HG02678 (cell line): ENCODE measurements at regions not wholly inside any gene's neighbourhood (a gene's known extent, or its start where the extent isn't known, plus 50 kb on each side); places are given as distances from the start of the nearest gene placed in this dataset.
"Not testable (repeated sequence)": the region's sequence is repeated elsewhere in the genome, so short reads cannot be mapped to it uniquely, and the experiment has no call there.

ENCODE experiments used
- ATAC-seq: cut with Tn5 transposase; IDR thresholded peaks from one replicate; pipeline ENCODE4 v1.9.1; 2021; ENCODE audit warnings: mild to moderate bottlenecking, moderate library complexity; ENCODE audit not compliant: unreplicated experiment

DNA sequence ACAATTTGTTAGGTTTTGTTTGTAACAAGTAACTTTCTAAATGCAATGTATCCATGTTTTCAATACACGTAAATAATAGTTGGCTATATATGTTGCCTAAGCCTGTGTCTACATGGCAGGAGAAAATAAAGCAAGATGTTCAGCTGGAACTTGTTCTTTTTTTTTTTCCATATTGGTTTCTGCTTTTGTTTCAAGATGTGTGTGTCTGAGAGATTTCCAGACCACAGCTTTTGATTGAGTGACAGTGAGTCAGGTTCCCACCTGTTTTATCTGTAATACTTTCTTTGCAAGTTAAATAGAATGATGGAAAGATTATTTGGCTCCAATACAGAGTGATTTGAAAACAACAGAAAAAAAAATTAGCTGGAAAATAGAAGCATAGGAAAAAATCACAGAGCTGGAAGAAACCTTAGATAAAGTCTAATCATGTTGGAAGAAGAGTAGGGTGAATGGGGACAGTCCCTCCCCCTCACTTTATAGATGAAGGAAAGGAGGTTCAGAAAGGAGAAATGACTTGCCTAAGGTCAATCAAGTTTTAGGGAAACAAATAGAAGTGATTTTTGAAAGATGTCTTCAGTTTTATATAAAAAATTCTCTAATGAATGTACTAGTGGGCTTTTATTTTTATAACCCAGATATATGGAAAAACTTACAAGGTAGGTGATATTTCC lies 150.9 kb upstream of the STMND1 start:
- ATAC-seq = no peak

DNA sequence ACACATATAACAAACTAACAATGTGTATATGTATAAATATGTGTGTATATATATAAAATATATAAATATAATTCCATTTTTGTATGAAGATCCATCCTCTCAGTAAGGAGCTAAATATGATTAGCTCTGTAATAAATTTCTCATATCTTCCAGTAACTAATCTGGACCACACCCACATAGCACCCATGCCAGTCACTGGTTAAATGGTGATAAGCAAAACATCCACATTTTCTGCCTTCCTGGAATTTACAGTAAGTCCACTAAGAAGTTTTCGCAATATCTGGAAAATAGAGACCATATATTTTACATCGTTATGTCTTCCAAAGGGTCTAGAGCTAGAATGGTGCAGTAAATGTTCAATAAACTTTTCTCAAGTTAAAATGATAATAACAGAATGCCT lies 151.5 kb upstream of the STMND1 start:
- no peak for ATAC-seq

DNA sequence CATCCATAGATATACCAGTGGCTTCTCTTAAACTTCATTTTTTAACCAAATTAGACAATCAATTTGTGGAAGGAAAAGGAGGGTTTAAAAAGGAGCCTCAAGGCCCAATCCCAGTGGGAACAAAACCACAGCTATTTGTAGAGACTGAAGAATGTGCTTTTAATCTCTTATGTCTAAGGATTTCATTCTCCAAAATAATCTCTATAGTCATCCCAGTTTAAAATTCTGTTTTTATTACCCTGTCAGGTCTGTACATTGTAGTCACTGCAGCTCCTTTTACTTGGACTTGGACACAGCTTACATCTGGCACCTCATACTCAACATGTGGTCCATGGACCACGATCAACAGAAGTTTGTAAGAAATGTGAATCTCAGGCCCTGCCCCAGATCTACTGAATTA lies 152.1 kb upstream of the STMND1 start:
- no peak for ATAC-seq

DNA sequence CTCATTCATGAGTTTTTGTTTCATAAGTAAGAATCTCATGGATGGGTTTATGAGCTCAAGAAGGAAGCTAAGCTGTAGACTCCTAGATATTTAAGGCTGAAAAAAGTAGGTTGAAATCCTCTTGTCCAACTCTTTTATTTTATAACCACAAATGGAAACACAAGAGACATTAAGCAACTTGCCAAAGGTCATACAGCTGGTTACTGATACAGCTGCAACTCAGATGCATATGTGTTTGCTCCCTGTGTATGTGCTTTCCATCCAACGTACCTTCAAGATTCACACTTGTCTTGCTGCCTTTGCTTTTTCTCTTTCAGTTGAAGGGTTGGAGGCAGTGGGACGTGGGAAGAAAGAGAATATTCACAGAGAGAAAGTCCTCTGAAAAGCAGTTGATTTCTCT lies 153.5 kb upstream of the STMND1 start:
- ATAC-seq = no peak

DNA sequence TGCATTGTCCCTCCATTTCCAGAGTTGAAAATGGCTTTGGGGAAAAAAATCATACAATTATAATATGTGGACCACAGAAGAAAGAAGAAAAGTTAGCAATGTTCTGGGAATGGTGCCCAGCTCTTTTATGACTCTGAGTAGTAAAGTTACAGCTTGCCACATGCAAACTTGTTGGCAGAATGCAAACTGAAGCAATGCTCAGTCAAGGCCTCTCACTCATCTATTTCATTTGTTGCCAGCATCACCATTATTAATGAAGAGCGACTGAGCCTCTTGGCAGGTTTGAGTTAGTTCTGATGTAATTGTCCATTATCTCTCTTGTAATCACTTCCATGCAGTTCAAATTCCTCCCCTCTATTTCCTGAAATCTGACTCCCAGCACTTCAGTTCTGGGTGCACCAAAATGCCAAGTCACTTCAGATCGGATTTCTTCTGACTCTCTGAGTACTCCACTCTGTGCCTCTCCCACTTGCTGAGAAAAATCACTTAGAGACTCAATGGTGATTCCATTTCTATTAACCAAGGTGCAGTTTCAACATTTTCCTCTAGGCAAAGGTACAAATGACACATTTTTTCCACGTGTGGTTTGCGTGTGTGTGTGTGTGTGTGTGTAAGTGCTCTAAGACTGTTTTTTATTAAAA lies 154.4 kb upstream of the STMND1 start:
- no peak for ATAC-seq

DNA sequence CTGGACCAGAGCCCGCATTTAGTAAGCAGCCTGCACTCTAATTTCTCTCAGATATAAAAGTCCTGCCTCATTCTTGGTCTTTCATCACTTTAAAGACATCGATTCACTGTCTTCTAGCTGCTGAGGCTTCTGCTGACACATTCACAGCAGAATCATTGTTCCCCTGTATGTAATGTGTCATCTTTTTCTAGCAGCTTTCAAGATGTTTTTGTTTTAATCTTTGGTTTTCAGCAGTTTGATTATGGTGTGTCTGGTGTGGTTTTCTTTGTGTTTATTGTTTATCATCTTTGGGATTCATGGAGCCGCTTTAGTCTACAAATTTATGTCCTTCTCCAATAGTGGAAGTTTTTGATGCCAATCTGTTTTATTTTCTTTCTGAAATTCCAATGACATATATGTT lies 157.3 kb upstream of the STMND1 start:
- no peak for ATAC-seq

DNA sequence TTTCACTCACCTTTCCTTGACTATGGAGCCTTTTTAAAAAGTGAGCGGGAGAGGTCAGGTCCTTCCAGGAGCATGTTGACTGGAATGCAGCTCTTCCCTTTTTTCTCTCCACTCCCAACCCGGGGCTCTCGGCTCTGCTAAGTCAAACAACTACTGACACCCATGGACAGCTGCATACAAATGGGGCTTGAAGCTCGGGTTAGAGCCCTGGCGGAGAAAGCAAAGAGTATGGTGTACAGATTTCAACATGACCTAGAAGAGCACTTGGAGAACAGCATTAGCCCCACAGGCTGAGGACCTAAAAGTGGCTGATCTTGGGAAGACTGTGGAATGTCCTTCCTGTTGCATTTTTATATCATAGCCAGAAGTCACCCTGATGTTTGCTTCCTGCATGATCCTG lies 162.0 kb upstream of the STMND1 start:
- ATAC-seq = no peak

DNA sequence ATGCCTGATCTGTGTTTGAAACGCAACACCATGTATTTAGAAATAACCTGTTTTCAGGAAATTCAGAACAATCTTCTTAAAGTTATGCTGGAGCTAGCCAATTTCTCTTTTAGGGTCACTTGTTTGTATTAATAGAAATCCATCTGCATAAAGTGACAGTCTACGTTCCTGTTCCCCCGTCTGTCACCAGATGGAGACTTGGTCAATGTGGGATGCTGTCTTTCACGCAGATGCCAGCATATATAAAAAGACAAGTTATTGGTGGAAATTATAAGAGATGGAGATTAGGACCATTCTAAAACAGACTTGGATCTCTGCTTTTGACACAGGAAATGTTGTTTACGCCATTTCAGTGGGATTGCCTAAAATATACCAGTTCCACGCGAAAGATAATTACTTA lies 162.5 kb upstream of the STMND1 start:
- ATAC-seq = no peak

DNA sequence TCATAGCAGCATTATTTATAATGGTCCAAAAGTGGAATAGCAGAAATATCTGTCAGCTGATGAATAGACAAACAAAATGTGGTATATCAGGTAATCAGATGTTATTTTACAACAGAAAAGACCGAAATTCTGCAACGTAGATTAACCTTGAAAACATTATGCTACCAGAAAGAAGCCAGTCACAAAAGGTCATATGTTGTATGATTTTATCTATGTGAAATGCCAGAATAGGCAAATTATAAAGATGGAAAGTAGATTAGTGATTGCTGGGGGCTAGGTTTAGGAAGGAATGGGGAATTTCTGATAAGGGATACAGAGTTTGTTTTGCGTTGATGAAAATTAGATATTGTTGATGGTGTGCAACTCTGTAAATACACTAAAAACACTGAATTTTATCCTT lies 165.0 kb upstream of the STMND1 start:
- no peak for ATAC-seq

DNA sequence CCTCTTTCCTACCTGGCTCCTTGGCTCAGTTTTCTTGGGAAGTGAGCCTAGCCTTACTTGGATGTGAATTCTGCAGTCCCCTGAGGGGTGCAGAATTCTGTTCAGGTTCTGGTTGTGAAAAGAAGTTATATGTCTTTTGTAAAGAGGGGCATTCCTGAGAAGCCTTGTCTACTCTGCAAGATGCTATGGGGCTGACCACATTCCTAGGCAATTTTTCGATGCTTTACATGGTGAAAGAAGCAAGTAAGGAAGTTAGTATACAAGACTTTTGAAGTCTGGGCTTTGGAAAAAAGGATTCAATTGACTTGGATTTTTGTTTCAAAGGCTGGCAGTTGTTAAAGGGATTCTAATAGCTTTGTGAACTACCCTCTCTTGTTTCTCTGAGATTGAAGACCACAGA lies 167.9 kb upstream of the STMND1 start:
- no peak for ATAC-seq

DNA sequence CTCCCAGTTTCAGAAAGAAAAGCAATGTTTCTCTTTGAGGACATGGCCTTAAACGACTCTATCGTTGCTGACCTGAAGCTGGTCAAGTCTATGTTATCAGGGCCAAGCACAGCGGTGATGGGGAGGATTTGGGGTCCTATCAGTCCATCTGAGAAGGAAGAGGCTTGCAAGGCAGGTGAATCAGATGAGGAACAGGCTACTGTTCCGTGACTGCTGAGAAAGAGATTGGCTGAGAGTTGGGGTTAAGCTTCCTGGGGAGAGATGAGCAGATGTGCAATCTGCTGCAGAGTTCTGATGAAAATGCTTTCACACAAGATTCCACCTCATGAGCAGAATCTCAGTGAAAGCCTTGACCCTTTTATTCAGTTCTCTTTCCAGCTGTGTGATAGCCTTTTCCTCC lies 168.3 kb upstream of the STMND1 start:
- ATAC-seq = no peak

DNA sequence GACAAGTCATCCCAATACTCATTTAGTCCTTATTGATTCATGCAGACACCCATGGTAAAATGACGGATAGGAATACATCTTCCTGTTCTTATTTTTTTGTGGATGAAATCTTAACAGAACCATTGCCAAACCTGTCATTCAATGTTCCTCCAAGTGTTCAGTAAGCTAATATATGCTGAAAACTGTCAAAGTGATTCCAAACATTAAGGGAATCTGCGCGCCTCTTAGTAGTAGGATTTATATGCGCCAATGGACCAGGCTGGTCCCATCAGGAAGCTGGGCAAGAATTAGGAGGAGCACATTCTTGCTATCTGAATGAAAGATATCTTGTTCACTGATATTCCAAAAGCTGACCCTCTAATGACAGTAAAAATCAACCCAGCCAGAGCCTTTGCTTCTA lies 168.9 kb upstream of the STMND1 start:
- ATAC-seq = no peak

DNA sequence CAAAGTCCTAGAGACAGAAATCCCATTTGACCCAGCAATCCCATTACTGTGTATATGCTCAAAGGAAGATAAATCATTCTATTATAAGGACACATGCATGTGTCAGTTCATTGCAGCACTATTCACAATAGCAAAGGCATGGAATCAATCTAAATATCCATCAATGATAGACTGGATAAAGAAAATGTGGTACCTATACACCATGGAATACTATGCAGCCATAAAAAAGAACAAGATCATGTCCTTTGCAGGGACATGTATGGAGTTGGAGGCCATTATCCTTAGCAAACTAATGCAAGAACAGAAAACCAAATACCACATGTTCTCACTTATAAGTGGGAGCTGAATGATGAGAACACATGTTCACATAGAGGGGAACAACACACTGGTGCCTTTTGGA lies 169.8 kb upstream of the ATXN1 start:
- ATAC-seq = not testable (repeated sequence)

DNA sequence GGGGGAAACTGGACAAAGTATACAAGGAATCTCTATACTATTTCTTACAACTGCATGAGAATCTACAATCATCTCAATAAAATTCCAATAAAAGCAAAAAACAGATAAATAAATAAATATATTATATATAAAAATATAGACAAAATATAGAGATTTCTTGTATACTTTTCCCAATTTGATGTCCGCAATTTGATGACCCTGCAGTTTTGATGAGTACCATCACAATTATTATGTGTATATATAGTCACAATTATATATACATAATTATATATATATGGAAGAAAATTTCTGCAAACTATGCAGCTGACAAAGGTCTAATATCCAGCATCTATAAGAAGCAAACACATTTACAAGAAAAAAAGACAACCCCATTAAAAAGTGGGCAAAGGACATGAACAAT lies 169.2 kb upstream of the ATXN1 start:
- ATAC-seq = no peak

DNA sequence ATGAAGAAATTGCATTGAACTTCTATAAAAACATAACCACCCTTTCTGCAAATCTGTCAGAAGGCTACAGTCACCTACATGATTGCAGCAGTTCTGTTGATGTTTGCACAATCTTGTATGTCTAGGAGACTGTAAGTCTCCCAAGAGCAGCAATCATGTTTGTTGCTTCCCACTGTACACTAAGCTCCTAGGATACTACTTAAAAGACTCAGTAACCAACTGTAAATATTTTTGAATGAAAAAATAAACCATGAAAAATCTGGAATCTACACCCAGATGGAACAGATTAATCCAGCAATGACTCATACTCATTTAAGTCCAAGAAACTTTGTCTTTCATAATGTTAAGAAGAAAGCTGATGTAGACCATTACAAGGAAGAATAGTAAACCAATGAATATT lies 168.5 kb upstream of the ATXN1 start:
- ATAC-seq = no peak

DNA sequence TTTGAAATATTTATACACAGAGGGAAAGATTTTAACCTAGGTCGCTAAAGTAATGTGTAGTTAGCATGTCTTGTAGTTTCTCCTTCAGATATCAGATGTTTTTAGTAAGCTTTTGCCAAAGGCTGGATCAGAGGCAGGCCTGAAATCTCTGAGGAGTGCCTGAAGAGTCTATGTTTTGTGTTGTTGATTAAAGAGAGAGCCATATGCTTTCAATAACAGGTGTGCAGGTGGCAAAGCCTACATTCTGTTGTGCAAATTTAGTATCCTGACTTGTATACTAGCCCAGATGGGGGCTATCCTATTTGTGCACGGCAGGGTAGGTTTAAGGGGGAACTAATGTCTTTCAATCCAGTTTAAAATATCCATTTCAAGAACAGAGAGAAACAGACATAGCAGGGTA lies 167.1 kb upstream of the ATXN1 start:
- ATAC-seq = no peak

DNA sequence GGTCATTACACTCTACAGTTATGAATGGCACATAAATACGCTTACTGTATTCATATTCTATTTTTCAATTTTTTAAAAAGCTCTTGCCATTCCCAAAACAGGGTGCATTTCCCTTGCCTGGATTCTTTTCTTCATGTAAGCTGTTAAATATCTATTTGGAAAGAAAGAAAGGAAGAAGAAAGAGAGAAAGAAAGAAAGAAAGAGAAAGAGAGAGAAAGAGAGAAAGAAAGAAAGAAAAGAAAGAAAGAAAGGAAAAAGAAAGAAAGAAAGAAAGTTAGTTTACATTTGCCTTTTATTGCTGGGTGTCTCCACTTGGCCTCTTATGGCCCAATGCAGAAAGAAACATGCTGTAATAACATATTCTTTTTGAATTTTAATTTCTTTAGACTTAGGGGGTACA lies 165.9 kb upstream of the ATXN1 start:
- no peak for ATAC-seq

DNA sequence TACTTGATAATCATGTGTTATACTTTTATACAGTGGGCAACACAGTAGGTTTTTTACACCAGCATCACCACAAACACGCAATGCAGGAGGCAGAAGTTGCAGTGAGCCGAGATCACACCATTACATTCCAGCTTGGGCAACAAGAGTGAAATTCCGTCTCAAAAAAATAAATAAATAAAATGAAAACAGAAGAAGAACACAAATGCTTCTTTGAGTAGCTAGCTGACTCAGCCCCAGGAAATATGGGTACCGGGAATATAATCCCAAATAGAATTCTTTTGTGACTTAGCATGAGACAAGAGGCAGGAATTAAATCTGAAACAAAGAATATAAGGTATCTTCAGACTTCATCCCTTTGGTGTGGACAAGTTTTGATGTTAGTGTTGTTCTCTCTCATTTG lies 164.2 kb upstream of the ATXN1 start:
- ATAC-seq = no peak

DNA sequence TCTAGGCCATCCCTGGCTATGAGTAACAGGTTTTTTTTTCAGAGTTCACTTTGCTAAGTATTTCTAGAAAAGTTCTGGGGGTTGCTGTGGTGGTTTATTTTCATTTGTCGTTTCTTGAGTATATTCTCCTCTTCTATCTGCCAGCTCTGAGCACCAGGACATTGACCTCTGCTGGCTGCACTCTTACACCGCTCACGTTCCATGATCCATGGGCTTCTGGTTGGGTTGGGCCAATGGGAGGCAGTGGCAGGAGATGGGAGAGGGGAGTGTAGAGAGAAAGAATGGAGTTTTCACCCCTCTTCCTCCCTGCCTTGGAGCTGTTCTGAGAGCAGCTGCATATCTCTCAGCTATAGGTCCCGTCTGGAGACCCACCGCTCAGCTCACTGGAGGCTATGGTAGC lies 161.0 kb upstream of the ATXN1 start:
- no peak for ATAC-seq

DNA sequence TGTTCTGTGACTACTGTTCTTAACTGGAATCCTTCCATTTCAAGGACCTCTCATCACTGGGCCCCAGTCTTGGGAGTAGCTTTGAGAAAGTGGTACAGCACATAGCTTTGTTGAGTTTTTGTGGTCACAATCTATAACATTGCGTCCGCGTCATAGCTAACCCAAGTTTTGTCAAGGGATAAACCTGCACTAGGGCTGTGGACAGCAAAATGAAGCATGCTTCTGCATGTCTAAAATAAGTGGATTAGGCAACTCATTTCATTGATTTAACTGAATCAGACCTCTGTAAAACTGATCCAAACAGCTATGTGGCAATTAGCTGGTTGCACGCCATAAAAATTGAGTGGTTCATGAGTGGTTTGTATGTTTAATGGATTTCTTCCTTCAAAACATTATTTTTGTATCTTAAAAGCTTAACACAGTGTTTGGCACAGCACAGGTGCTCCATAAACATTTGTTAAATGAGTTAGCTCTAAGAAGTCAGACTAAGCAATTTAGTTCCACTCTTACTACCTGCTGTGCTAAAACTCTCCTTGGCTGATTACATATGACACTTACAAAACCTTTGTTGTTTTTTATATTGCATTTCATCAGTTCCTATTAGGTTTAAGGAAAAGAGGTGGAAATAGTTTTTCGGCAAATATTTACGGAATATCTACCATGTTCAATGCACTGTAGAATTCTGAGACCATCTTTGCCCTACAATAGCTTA lies 160.3 kb upstream of the ATXN1 start:
- no peak for ATAC-seq

DNA sequence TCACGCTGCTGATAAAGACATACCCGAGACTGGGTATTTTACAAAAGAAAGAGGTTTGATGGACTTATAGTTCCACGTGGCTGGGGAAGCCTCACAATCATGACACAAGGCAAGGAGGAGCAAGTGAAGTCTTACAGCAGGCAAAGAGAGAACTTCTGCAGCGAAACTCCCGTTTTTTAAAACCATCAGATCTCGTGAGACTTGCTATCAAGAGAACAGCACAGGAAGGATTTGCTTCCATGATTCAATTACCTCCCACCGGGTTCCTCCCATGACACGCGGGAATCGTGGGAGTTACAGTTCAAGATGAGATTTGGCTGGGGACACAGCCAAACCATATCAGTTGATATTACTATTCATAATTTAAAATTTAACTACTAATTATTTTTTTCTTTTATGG lies 157.3 kb upstream of the ATXN1 start:
- ATAC-seq = no peak

DNA sequence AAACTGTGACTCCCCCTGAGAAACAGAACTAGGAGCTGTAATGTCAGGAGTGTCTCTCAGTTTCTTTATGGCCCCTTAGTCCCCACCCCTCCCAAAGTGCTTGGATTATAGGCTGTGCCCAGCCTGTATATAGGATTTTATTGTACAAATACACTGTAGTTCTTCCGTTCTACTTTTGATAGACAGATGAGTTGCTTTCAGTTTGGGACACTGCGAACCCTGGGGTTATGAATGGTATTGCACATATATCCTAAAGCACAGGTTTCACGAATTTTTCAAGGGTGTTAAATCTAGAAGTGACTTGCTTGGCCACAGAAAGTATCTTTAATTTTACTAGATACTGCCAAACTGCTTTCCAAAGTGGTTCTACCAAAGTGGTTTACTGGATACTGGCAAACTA lies 152.9 kb upstream of the ATXN1 start:
- no peak for ATAC-seq

DNA sequence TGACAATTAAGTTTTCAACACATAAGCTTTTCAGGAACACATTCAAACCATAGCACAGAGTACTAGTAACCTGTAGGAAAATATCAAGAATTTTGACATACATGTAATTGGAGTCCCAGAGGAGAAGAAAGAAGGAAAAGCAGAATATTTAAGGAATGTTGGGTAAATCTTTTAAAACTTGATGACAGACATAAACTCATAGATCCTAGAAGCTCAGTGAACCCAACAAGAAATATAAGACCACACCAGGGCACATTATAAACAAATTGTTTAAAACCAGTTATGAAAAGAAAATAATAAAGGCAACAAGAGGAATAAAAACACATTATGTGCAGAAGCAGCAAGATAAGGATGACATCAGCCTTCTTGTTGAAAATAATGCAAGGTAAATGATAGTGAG lies 151.5 kb upstream of the ATXN1 start:
- ATAC-seq = no peak
